Left renal pelvis (tissue), 4 donors: ENCODE measurements at regions not wholly inside any gene's neighbourhood (a gene's known extent, or its start where the extent isn't known, plus 50 kb on each side); places are given as distances from the start of the nearest gene placed in this dataset.
A peak's percentile ranks its signal among the peaks of the same experiment; 100 is the strongest.

ENCODE experiments used
- DNase-seq, 4 donors: peaks; one replicate each; pipeline ENCODE4 v3.0.0-alpha.2; 2013; ENCODE audit warnings: low read depth in 4 of 4, low spot score in 3 of 4

- no peak for DNase-seq
Measured at GRCh38 chr5:174159327-174160114, 114.0 kb downstream of the NSG2 start.

- DNase-seq = no peak
Measured at GRCh38 chr5:174165406-174165805, 119.9 kb downstream of the NSG2 start.

GRCh38 chr5:174166231-174167079 is 120.9 kb downstream of the NSG2 start:
- DNase-seq = no peak

- no peak for DNase-seq
Measured at GRCh38 chr5:174167080-174167910, 121.8 kb downstream of the NSG2 start.

GRCh38 chr5:174172152-174172551 is 126.6 kb downstream of the NSG2 start:
- peak in 1 of 4 donors; percentile 17 for DNase-seq

- DNase-seq = no peak
Measured at GRCh38 chr5:174172566-174172965, 127.1 kb downstream of the NSG2 start.

GRCh38 chr5:174173766-174174165 is 128.3 kb downstream of the NSG2 start:
- peak in 1 of 4 donors; percentile 3 for DNase-seq

- DNase-seq = no peak
Measured at GRCh38 chr5:174175716-174176268, 130.3 kb downstream of the NSG2 start.

- no peak for DNase-seq
Measured at GRCh38 chr5:174176511-174176910, 131.0 kb downstream of the NSG2 start.

GRCh38 chr5:174177531-174177930 is 132.0 kb downstream of the NSG2 start:
- DNase-seq = no peak

- DNase-seq = no peak
Measured at GRCh38 chr5:174177976-174178605, 132.6 kb downstream of the NSG2 start.

GRCh38 chr5:174180639-174181038 is 135.1 kb downstream of the NSG2 start:
- no peak for DNase-seq

GRCh38 chr5:174182111-174182510 is 136.6 kb downstream of the NSG2 start:
- no peak for DNase-seq

- DNase-seq = no peak
Measured at GRCh38 chr5:174183701-174184100, 138.2 kb downstream of the NSG2 start.

- no peak for DNase-seq
Measured at GRCh38 chr5:174185506-174185905, 140.0 kb downstream of the NSG2 start.

GRCh38 chr5:174186096-174186695 is 140.7 kb downstream of the NSG2 start:
- DNase-seq = no peak

GRCh38 chr5:174187001-174187400 is 141.5 kb downstream of the NSG2 start:
- DNase-seq = no peak

GRCh38 chr5:174187481-174187880 is 142.0 kb downstream of the NSG2 start:
- no peak for DNase-seq

- DNase-seq = no peak
Measured at GRCh38 chr5:174188295-174188694, 142.8 kb downstream of the NSG2 start.
